Uterus (tissue), 2 donors: ENCODE measurements at regions not wholly inside any gene's neighbourhood (a gene's known extent, or its start where the extent isn't known, plus 50 kb on each side); places are given as distances from the start of the nearest gene placed in this dataset.

Experiments
- POLR2A ChIP-seq, 2 donors: fragments of 450-650 bp; IDR thresholded peaks; one replicate each; pipeline ENCODE4 v1.6.1; 2016; ENCODE audit warnings: antibody characterized with exemption in 2 of 2, mild to moderate bottlenecking in 1 of 2, moderate library complexity in 1 of 2
- TF ChIP-seq, protein P1 (sequence below), 4 experiments: fragments of 200-600 bp in 2 of 4; fragments of 450-650 bp in 2 of 4; sonication (generic) in 2 of 4; IDR thresholded peaks; one replicate each; pipeline ENCODE4 v1.5.1; 2016 to 2019; ENCODE audit warnings: antibody characterized with exemption in 4 of 4, mild to moderate bottlenecking in 2 of 4, moderate library complexity in 1 of 4

- TF ChIP-seq, protein P1, sequence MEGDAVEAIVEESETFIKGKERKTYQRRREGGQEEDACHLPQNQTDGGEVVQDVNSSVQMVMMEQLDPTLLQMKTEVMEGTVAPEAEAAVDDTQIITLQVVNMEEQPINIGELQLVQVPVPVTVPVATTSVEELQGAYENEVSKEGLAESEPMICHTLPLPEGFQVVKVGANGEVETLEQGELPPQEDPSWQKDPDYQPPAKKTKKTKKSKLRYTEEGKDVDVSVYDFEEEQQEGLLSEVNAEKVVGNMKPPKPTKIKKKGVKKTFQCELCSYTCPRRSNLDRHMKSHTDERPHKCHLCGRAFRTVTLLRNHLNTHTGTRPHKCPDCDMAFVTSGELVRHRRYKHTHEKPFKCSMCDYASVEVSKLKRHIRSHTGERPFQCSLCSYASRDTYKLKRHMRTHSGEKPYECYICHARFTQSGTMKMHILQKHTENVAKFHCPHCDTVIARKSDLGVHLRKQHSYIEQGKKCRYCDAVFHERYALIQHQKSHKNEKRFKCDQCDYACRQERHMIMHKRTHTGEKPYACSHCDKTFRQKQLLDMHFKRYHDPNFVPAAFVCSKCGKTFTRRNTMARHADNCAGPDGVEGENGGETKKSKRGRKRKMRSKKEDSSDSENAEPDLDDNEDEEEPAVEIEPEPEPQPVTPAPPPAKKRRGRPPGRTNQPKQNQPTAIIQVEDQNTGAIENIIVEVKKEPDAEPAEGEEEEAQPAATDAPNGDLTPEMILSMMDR (IDR thresholded peaks at IDR 0.05): no peak
- no peak for TF ChIP-seq POLR2A (IDR thresholded peaks at IDR 0.05)
Measured at GRCh38 chr3:75342425-75342824, 321.7 kb upstream of the FRG2C start.
